Neutrophil (primary cell): ENCODE measurements at regions not wholly inside any gene's neighbourhood (a gene's known extent, or its start where the extent isn't known, plus 50 kb on each side); places are given as distances from the start of the nearest gene placed in this dataset.

ENCODE experiments used
- H3K27ac ChIP-seq: fragments of 200-600 bp; sonication (generic); 2 replicates; pipeline ENCODE4 v1.5.1; 2016; ENCODE audit warnings: mild to moderate bottlenecking, moderate library complexity
- H3K27me3 ChIP-seq: fragments of 200-600 bp; sonication (generic); 2 replicates; pipeline ENCODE4 v1.6.0; 2016; ENCODE audit warnings: mild to moderate bottlenecking
- H3K36me3 ChIP-seq: fragments of 200-600 bp; sonication (generic); 2 replicates; pipeline ENCODE4 v1.5.1; 2017
- H3K4me1 ChIP-seq, 2 experiments: fragments of 200-600 bp in 1 of 2; sonication (generic) in 1 of 2; 1 replicate in 1 of 2; 2 replicates in 1 of 2; pipeline versions ENCODE4 v1.5.1 to v1.6.1; 2013 to 2016; ENCODE audit warnings: low read depth in 1 of 2, low read length in 1 of 2, mild to moderate bottlenecking in 1 of 2, moderate library complexity in 1 of 2; ENCODE audit not compliant: control insufficient read depth in 1 of 2, insufficient read depth in 1 of 2
- H3K4me3 ChIP-seq, 2 experiments: fragments of 200-600 bp in 1 of 2; sonication (generic) in 1 of 2; 1 replicate in 1 of 2; 2 replicates in 1 of 2; pipeline ENCODE4 v1.5.1; 2013 to 2016; ENCODE audit warnings: low read depth in 1 of 2, low read length in 1 of 2, mild to moderate bottlenecking in 1 of 2, moderate library complexity in 1 of 2
- H3K9me3 ChIP-seq: fragments of 200-600 bp; sonication (generic); 2 replicates; pipeline ENCODE4 v1.5.1; 2016
- CTCF ChIP-seq: fragments of 200-600 bp; sonication (generic); IDR thresholded peaks from 2 replicates; pipeline ENCODE4 v1.5.1; 2016; ENCODE audit warnings: antibody characterized with exemption

GRCh38 chr9:25917731-25918362 lies 239.6 kb upstream of the TUSC1 start:
- TF ChIP-seq CTCF = no peak
- Histone ChIP-seq H3K4me1 (no peaks in the 10 kb centered on the region), H3K9me3 (no peaks in the 10 kb centered on the region)

GRCh38 chr9:25913806-25914205 lies 235.6 kb upstream of the TUSC1 start:
- H3K4me1 ChIP-seq = no peaks in the 10 kb centered on the region
- H3K27me3 ChIP-seq = no peaks in the 10 kb centered on the region
- no peak for TF ChIP-seq CTCF
- H3K36me3 ChIP-seq = no peaks in the 10 kb centered on the region
- H3K9me3 ChIP-seq = no peaks in the 10 kb centered on the region
- no peak overlapping the region for H3K4me3 ChIP-seq
- H3K27ac ChIP-seq = no peak overlapping the region

More at GRCh38 chr9:25917731-25918362, 239.6 kb upstream of the TUSC1 start:
- Histone ChIP-seq H3K27me3 (no peaks in the 10 kb centered on the region), H3K4me3 (no peak overlapping the region), H3K36me3 (no peaks in the 10 kb centered on the region), H3K27ac (no peak overlapping the region)

- H3K27ac ChIP-seq = no peak overlapping the region
- no peaks in the 10 kb centered on the region for H3K9me3 ChIP-seq
- TF ChIP-seq CTCF = no peak
- no peaks in the 10 kb centered on the region for H3K4me1 ChIP-seq
- no peaks in the 10 kb centered on the region for H3K36me3 ChIP-seq
- no peaks in the 10 kb centered on the region for H3K27me3 ChIP-seq
- no peak overlapping the region for H3K4me3 ChIP-seq
Observed at GRCh38 chr9:25904701-25905100, 226.5 kb upstream of the TUSC1 start.

GRCh38 chr9:25891527-25891926 lies 213.3 kb upstream of the TUSC1 start:
- Histone ChIP-seq H3K27ac (no peak overlapping the region), H3K27me3 (no peaks in the 10 kb centered on the region), H3K4me3 (no peak overlapping the region), H3K4me1 (no peaks in the 10 kb centered on the region), H3K9me3 (no peaks in the 10 kb centered on the region), H3K36me3 (no peaks in the 10 kb centered on the region)
- no peak for TF ChIP-seq CTCF

- H3K27me3 ChIP-seq = no peaks in the 10 kb centered on the region
- H3K36me3 ChIP-seq = no peaks in the 10 kb centered on the region
- TF ChIP-seq CTCF = no peak
- H3K27ac ChIP-seq = no peak overlapping the region
- no peaks in the 10 kb centered on the region for H3K4me1 ChIP-seq
- no peaks in the 10 kb centered on the region for H3K9me3 ChIP-seq
- H3K4me3 ChIP-seq = no peak overlapping the region
Observed at GRCh38 chr9:25889661-25890060, 211.4 kb upstream of the TUSC1 start.

GRCh38 chr9:25876248-25876647 lies 198.0 kb upstream of the TUSC1 start:
- no peaks in the 10 kb centered on the region for H3K4me1 ChIP-seq
- H3K4me3 ChIP-seq = no peak overlapping the region
- no peaks in the 10 kb centered on the region for H3K9me3 ChIP-seq
- H3K27ac ChIP-seq = no peak overlapping the region
- no peaks in the 10 kb centered on the region for H3K27me3 ChIP-seq
- TF ChIP-seq CTCF = no peak
- no peaks in the 10 kb centered on the region for H3K36me3 ChIP-seq
